ENCODE measurements at regions not wholly inside any gene's neighbourhood (a gene's known extent, or its start where the extent isn't known, plus 50 kb on each side); places are given as distances from the start of the nearest gene placed in this dataset.
A peak's percentile ranks its signal among the peaks of the same experiment; 100 is the strongest.
"Not testable (repeated sequence)": the region's sequence is repeated elsewhere in the genome, so short reads cannot be mapped to it uniquely, and the experiment has no call there.

DNA sequence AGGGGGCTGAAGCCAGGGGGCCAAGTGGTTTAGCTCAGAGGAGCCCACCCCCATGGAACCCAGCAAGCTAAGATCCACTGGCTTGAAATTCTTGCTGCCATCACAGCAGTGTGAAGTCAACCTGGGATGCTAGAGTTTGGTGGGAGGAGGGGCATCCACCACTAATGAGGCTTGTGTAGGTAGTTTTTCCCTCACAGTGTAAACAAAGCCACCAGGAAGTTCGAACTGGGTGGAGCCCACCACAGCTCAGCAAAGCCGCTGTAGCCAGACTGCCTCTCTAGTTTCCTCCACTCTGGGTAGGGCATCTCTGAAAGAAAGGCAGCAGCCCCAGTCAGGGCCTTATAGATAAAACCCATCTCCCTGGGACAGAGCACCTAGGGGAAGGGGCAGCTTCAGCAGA, 187.4 kb upstream of the CENPE start:
- H3K4me3 Mint-ChIP-seq, H3K27me3 Mint-ChIP-seq, H3K36me3 Mint-ChIP-seq, H3K4me1 Mint-ChIP-seq, H3K27ac Mint-ChIP-seq: not testable (repeated sequence)
- peaks cover 0 to 21% (median 15%) of the 10 kb centered on the region in 3 donors for H3K9me3 Mint-ChIP-seq

DNA sequence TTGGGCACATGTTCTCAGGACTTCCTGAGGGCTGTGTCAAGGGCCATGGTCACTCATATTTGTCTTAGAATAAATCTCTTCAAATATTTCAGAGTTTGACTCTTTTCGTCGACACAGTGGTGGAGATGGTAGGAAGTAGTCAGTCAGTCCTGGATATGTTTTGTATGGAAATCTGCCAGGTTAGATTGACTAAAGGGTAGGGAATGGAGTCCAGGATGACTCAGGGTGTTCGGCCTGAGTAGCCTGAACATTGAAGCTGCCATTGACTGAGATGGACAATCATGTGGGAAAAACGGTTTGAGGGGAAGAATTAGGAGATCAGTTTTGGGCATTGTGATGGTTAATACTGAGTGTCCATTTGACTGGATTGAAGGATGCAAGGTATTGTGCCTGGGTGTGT, 177.1 kb upstream of the CENPE start:
- Mint-ChIP-seq H3K9me3 (peaks cover 0 to 2% (median 0%) of the 10 kb centered on the region in 3 donors), H3K27me3 (no peaks in the 10 kb centered on the region), H3K27ac (no peak overlapping the region), H3K36me3 (no peaks in the 10 kb centered on the region), H3K4me1 (no peaks in the 10 kb centered on the region), H3K4me3 (no peak overlapping the region)

- H3K27ac Mint-ChIP-seq: no peak overlapping the region
- peaks cover 0 to under 1% (median 0%) of the 10 kb centered on the region in 3 donors for H3K9me3 Mint-ChIP-seq
- H3K36me3 Mint-ChIP-seq: no peaks in the 10 kb centered on the region
- H3K27me3 Mint-ChIP-seq: no peaks in the 10 kb centered on the region
- no peak overlapping the region for H3K4me3 Mint-ChIP-seq
- H3K4me1 Mint-ChIP-seq: no peaks in the 10 kb centered on the region
These were observed 176.6 kb upstream of the CENPE start for GRCh38 chr4:103374758-103375157.

DNA sequence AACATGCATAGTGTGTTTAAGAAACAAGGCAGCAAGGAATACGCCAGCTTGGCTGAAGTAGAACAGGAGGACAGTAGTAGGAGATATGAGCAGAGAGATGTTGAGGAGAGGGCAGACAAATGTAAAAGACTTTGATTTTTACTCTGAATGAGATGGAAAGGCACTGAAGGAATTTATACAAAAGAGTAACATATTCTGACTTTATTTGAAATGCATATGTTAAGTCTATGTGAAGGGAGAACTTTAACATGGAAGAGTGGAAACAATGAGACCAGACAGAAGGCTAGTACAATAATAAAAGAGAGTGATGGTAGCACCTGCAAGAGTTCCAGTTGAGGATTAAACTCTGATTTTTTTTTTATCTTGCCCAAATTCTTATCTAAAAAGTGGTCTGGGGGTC, 176.2 kb upstream of the CENPE start:
- Mint-ChIP-seq H3K27me3 (no peaks in the 10 kb centered on the region), H3K36me3 (no peaks in the 10 kb centered on the region), H3K4me1 (no peaks in the 10 kb centered on the region), H3K9me3 (no peaks in the 10 kb centered on the region), H3K27ac (no peak overlapping the region), H3K4me3 (no peak overlapping the region)

DNA sequence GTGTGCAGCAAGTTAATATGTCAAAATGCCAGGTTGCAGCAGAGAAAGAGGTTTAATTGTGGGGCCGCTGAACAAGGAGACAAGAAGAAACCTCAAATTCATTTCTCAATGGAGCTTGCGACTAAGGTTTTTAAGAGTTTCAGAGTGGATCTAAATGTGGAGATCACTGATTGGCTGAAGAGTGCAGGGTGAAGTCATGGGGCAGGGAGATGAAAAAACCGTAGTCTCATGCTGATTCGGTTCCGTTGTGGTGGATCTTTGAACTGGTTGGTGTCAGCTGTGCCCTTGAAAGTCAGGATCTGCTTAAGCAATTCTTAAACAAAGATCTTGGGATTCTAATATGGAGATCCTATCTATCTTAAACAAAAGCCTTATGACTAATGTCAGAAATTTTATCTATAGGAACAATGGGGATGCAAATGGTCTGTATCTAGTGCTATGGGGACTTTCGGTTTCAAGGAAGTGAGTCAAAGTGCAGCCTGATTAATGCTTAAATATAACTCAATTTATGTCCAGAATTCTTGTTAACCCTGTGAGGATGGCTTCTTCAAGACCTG, 173.9 kb upstream of the CENPE start:
- Mint-ChIP-seq H3K36me3 (no peaks in the 10 kb centered on the region), H3K27me3 (no peaks in the 10 kb centered on the region), H3K27ac (no peak overlapping the region), H3K4me3 (no peak overlapping the region), H3K4me1 (no peaks in the 10 kb centered on the region), H3K9me3 (no peaks in the 10 kb centered on the region)

DNA sequence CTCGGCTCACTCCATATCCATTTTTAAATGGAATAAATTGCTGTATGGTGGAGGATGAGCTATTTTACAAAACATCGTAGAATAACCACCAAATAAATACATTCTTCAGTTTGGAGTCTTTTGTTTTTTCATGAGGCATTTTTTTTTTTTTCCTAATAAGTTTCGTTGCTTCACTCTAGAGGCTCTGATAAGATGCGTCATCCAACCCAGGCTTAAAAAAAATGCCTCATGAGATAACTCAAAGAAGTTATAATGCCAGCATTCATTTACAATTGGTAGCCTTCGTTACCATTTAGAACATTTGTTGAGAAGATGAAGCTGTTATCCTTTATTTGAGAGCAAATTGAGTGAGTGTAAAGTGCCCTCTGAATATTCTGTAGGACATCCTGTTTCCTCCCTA, 172.2 kb upstream of the CENPE start:
- H3K36me3 Mint-ChIP-seq: no peaks in the 10 kb centered on the region
- no peaks in the 10 kb centered on the region for H3K27me3 Mint-ChIP-seq
- H3K4me1 Mint-ChIP-seq: no peaks in the 10 kb centered on the region
- H3K9me3 Mint-ChIP-seq: no peaks in the 10 kb centered on the region
- H3K27ac Mint-ChIP-seq: no peak overlapping the region
- H3K4me3 Mint-ChIP-seq: no peak overlapping the region

DNA sequence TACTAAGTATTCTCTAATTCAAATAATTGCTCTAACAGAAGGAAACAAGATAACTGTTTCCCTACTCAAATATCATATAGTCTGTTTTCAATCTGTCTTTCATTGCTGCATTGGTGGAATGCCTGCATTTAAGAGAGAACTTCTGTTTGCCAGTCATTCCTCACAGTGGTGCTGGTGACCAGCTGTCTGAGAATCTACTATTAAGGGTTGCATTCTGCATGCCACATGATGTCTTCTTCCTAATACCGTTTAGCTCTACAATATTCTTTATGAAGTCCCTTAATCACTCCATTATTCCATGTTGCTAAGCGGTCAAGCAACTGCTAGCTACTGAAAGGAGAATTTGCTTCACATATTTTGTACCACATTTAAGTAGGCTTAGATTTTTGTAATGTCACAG, 167.1 kb upstream of the CENPE start:
- Mint-ChIP-seq H3K27me3 (no peaks in the 10 kb centered on the region), H3K36me3 (no peaks in the 10 kb centered on the region), H3K4me1 (no peaks in the 10 kb centered on the region), H3K27ac (no peak overlapping the region), H3K9me3 (peaks cover 4 to 13% (median 9%) of the 10 kb centered on the region in 3 donors), H3K4me3 (no peak overlapping the region)

- Mint-ChIP-seq H3K27ac (no peak overlapping the region), H3K27me3 (no peaks in the 10 kb centered on the region), H3K4me3 (no peak overlapping the region), H3K4me1 (no peaks in the 10 kb centered on the region), H3K9me3 (peaks cover 4 to 20% (median 12%) of the 10 kb centered on the region in 3 donors), H3K36me3 (no peaks in the 10 kb centered on the region)
These were observed 165.9 kb upstream of the CENPE start for GRCh38 chr4:103364083-103364482.

GRCh38 chr4:103361926-103362325, 163.8 kb upstream of the CENPE start:
- Mint-ChIP-seq H3K4me1 (no peaks in the 10 kb centered on the region), H3K27me3 (no peaks in the 10 kb centered on the region), H3K9me3 (peaks cover 4 to 22% (median 12%) of the 10 kb centered on the region in 3 donors), H3K27ac (peak overlapping the region in 1 of 3 donors; percentile 50), H3K4me3 (no peak overlapping the region), H3K36me3 (no peaks in the 10 kb centered on the region)

GRCh38 chr4:103359900-103360299, 161.8 kb upstream of the CENPE start:
- Mint-ChIP-seq H3K36me3 (no peaks in the 10 kb centered on the region), H3K4me3 (no peak overlapping the region), H3K9me3 (peaks cover 8 to 22% (median 12%) of the 10 kb centered on the region in 3 donors), H3K27me3 (no peaks in the 10 kb centered on the region), H3K27ac (no peak overlapping the region), H3K4me1 (no peaks in the 10 kb centered on the region)

DNA sequence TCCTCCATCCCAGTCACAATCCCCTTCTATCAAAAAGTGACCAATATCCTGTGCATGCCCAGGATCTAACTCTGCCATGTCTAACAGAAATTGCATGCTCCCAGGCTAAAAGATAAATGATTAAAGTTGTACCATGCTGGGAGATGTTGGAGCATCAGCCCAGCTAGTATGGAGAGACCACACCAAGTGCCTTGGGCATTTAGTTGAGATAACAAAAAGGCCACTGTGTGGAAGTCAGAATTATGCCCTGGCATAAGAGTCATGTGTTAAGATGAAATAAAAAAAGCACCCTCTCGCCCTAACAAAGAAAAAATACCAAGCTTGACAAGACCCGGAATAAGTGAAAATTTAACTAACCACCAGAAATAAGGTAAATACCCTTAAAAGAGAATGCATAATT, 155.9 kb upstream of the CENPE start:
- Mint-ChIP-seq H3K4me1 (no peaks in the 10 kb centered on the region), H3K36me3 (peaks cover 1% of the 10 kb centered on the region), H3K27ac (no peak overlapping the region), H3K9me3 (peaks cover 0 to 4% (median 1%) of the 10 kb centered on the region in 3 donors), H3K4me3 (no peak overlapping the region), H3K27me3 (no peaks in the 10 kb centered on the region)

GRCh38 chr4:103329642-103330041, 131.5 kb upstream of the CENPE start:
- Mint-ChIP-seq H3K36me3 (peaks cover 1% of the 10 kb centered on the region), H3K27ac (no peak overlapping the region), H3K4me1 (peaks cover 0 to 2% (median 0%) of the 10 kb centered on the region in 3 donors), H3K9me3 (peaks cover 6 to 9% (median 7%) of the 10 kb centered on the region in 3 donors), H3K4me3 (no peak overlapping the region), H3K27me3 (peaks cover 2% of the 10 kb centered on the region)

GRCh38 chr4:103324811-103325210, 126.7 kb upstream of the CENPE start:
- Mint-ChIP-seq H3K9me3 (no peaks in the 10 kb centered on the region), H3K4me3 (no peak overlapping the region), H3K27ac (no peak overlapping the region), H3K36me3 (no peaks in the 10 kb centered on the region), H3K27me3 (no peaks in the 10 kb centered on the region), H3K4me1 (peaks cover 0 to 2% (median 0%) of the 10 kb centered on the region in 3 donors)

DNA sequence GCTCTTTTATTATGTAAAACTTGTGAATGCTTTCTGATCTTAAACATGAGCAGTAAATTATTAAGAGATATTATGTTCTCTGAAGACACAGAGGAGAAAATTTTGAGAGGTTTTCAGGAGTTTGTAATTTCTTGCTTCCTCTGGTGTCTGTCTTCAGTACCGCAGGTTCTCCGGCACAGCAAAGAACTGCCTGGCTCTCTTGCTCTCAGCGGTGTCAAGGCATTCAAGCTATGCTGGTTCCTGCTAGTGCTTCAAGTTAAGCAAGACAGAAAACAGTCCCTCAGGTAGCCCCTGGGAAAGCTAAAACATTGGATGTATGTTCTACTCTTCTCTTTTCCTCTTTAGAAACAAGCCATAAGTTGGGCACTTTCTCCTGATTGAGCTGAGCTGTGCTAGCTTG, 120.2 kb upstream of the CENPE start:
- H3K27ac Mint-ChIP-seq: no peak overlapping the region
- H3K36me3 Mint-ChIP-seq: no peaks in the 10 kb centered on the region
- peaks cover 2 to 10% (median 10%) of the 10 kb centered on the region in 3 donors for H3K9me3 Mint-ChIP-seq
- H3K27me3 Mint-ChIP-seq: no peaks in the 10 kb centered on the region
- H3K4me1 Mint-ChIP-seq: no peaks in the 10 kb centered on the region
- no peak overlapping the region for H3K4me3 Mint-ChIP-seq

- peaks cover 7 to 12% (median 9%) of the 10 kb centered on the region in 3 donors for H3K9me3 Mint-ChIP-seq
- H3K27me3 Mint-ChIP-seq: peaks cover 1% of the 10 kb centered on the region
- no peak overlapping the region for H3K27ac Mint-ChIP-seq
- H3K36me3 Mint-ChIP-seq: peaks cover 2% of the 10 kb centered on the region
- no peaks in the 10 kb centered on the region for H3K4me1 Mint-ChIP-seq
- H3K4me3 Mint-ChIP-seq: no peak overlapping the region
These were observed 110.1 kb upstream of the CENPE start for GRCh38 chr4:103308248-103308561.

DNA sequence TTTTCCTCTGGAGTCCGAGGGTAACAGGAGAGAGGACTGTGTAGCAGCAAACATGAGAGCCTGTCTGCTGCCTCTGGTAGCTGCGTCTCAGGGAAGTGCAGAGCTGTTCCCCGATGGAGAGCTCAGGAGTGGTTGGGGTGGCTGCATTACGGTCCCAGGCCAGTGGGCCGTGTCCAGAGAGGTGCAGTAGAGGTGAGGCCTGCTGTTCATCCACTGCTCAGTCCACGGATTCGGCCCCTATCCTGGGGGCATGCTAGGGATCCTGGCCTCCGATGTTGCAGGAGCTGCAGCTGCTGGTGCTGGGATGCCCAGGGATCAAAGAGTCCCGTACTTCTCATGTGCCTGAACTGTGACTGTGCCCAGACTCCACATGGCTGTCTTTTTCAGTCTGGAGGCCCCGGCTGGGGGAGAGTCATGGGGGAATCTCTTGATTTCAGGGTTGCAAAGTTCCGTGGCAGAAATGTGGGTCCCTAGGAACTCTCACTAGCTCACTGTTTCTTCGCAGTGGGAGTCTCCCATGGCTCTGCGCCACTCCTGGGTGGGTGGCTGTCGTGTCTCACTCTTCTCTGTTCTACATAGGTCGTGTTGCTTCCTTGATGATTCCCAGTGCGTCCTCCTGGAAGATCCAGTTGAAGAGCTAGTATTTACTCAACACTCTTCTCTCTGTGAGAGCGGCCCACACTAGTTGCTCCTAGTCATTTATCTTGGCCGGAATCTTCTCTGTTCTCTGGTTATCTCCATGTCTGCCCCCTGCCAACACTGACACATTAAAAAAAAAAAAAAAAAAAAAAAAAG, 109.5 kb upstream of the CENPE start:
- Mint-ChIP-seq H3K36me3 (peaks cover 2% of the 10 kb centered on the region), H3K27me3 (peaks cover 1% of the 10 kb centered on the region), H3K4me3 (no peak overlapping the region), H3K27ac (no peak overlapping the region), H3K4me1 (no peaks in the 10 kb centered on the region), H3K9me3 (peaks cover 7 to 11% (median 9%) of the 10 kb centered on the region in 3 donors)

Measured in IgD-negative memory B cell (primary cell).